HG03095 (cell line): ENCODE measurements at regions not wholly inside any gene's neighbourhood (a gene's known extent, or its start where the extent isn't known, plus 50 kb on each side); places are given as distances from the start of the nearest gene placed in this dataset.
A peak's percentile ranks its signal among the peaks of the same experiment; 100 is the strongest.

Experiments
- ATAC-seq: cut with Tn5 transposase; IDR thresholded peaks from one replicate; pipeline ENCODE4 v1.9.1; 2021; ENCODE audit warnings: moderate library complexity; ENCODE audit not compliant: unreplicated experiment

GRCh38 chr4:33160126-33160525, 2440.0 kb downstream of the PCDH7 start:
- ATAC-seq, result no peak

GRCh38 chr4:33161202-33161601, 2441.0 kb downstream of the PCDH7 start:
- ATAC-seq, result no peak

DNA sequence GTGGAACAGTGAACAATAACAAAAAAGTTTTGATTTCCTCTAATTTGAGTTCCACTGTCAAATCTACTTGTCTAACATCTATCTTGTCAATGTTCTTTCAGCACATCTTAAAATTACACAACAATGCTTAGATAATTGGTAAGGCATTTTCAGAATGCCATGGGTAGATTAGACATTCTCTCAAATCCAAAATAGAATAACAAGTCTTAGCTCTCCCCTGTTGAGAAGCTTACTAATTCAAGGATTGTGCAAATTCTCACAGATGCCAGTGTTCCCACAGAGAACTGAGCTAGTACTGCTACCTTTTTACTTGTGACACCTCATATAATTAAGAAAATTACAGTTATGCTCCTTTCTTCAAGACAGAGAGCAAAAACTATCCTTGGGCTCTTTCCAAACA, 2442.0 kb downstream of the PCDH7 start:
- ATAC-seq, result no peak

DNA sequence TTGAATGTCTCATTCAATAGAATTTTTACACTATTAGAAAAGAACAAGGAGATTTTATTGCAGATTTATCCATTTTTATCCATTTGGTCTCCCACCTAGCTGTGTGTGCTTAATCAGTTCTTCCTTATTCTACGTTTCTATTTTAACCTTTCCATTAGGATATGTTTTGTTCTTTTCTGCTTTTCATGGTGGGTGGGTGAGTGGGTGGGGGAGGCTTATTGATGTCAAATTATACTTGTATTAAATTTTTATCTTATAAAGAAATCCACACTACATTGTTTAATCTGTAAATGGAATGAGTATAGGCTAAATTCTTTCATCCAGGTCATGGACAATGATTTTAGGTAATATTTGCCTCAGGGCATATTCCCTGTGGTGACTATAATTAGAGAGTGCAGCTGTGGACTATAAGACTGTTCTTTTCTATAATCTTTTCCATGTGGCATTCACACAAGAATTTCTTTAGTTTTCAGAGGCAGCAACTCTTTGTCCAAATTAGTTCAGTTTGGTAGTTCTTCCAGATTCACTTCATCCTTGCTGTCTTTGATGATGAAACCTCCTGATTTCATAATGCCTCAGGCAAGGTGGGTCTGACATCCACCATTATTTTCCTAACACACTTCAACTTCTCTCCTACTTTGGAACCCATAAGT, 2451.8 kb downstream of the PCDH7 start:
- no peak for ATAC-seq

DNA sequence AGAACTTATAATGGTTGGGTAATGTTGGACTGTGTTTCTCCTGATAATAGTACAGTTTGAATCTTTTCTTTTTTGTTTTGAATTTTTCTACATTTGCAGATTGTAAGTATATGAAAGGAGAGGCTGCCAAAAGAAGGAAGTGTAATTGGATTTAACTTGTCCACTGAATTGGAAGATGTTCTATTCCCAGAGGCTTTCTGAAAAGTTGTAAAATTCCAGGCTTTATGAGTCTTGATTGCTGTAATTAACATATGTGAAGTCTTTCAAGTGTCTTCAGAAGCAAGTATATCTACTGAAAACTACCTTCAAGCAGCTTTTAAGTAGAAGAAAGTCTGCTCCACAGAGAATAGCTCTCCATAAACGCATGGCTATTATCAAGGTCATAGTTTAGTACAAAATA, 2456.4 kb downstream of the PCDH7 start:
- no peak for ATAC-seq

DNA sequence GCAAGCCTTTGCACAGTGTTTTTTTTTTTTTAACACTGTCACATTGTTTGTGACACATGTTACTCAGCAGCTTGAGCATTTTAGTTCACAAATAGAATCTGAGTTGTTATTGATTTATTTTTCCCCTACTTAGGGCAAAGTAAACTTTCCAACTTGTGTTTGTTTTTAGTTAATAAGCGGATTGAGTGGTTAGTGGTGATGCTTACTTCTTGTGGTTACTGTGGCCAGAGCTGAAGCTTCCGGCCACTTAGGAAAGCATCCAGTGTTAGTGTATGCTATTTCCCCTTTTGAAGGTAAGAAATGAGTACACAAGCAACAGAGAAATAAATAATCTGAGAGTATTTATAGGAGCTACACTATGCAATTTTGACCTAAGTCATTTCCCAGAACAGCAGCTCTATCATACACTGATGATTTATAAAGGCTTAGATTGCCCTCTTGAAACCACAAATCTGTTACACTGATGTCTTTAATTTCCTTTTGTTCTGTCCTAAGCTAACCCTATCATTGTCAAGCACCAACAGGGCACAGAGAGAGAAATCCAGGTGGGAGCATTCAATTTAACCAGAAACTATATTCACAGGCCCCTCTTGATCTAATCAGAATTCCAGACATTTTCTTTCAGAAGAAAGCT, 2464.6 kb downstream of the PCDH7 start:
- peak; percentile 71 for ATAC-seq

DNA sequence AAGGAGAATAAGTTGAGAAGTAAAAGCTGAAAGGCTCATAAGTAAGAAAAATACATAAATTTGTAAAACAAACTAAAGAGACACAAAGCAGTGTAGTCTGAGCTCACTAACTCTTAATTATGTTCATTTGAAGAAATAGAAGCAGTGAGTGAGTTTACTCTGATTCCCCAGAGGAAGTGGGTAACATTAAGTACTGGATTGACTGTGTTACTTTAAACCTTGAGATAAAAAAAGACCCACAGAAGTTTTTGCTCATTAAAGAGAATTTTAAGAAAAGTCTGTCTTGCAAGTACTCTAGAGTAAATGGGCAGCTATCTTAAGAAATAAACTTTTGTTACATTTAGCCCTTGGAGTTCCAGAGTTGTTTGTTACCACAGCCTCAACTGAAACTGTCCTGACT, 2466.9 kb downstream of the PCDH7 start:
- no peak for ATAC-seq

- no peak for ATAC-seq
Observed at GRCh38 chr4:33188733-33189132, 2468.6 kb downstream of the PCDH7 start.

DNA sequence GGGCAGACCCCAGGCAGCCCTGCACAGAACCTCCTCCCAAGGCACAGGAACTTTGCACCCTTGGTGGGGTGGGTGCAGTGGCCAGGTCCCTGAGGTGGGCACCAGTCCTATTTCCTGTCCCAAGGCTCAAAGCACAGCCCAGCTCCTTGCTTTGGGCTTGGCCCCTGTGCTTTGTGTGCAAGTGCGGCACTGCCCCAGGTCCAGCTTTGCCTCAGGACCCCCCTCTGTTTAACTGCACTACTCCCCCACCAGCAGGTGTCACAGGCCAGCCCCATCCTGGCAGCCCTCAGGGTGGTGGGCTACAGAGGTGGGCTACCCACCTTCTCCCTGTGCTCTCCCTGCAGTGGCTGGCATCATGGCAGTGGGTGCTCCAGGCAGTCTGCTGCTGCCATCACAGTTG, 2469.0 kb downstream of the PCDH7 start:
- no peak for ATAC-seq

DNA sequence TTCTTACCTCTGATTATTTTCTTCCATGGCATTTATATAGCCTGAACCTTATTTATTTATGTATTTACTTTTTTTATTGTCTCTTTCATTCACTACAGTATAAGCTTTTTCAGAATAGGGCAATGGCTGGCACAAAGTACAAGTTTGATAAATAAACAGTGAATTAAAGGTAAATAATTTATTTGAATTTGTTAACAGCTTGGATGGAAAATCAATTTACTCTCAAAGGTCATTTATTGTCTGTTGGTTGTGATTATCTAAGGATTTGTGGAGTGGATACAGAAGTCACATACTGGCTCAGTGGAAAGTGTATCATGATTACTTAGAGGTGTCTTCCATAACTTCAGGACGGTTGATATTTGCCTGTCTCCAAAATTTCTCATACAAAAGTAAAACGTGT, 2472.9 kb downstream of the PCDH7 start:
- ATAC-seq, result no peak

DNA sequence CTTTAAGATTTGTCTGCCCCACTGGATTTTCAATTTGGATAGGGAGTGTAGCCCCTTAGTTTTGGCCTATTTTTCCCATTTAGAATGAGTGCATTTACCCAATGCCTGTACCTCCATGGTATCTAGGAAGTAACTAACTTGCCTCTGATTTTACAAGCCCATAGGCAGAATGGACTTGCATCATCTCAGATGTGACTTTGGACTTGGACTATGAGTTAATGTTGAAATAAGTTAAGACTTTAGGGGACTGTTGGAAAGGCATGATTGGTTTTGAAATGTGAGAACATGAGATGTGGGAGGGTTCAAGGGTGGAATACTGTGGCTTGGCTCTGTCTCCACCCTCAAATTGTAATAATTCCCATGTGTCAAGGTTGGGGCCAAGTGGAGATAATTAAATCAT, 2480.2 kb downstream of the PCDH7 start:
- ATAC-seq, result no peak

DNA sequence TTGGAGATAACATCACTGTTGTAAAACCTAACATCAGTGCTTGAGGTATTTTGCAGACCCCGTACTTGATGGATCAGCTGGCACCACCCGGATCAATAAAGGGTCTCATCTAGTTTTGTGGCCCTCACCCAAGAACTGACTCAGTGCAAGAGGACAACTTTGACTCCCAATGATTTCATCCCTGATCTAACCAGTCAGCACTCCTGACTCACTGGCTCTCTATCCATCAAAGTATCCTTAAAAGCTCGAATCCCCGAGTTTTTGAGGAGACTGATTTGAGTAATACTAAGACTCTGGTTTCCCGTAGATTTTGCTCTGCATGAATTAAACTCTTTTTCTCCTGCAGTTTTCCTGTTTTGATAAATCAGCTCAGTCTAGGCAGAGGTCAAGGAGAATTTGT, 2498.1 kb downstream of the PCDH7 start:
- ATAC-seq, result no peak

GRCh38 chr4:33226133-33226532, 2506.0 kb downstream of the PCDH7 start:
- ATAC-seq, result no peak

- no peak for ATAC-seq
Observed at GRCh38 chr4:33226783-33227182, 2506.6 kb downstream of the PCDH7 start.

DNA sequence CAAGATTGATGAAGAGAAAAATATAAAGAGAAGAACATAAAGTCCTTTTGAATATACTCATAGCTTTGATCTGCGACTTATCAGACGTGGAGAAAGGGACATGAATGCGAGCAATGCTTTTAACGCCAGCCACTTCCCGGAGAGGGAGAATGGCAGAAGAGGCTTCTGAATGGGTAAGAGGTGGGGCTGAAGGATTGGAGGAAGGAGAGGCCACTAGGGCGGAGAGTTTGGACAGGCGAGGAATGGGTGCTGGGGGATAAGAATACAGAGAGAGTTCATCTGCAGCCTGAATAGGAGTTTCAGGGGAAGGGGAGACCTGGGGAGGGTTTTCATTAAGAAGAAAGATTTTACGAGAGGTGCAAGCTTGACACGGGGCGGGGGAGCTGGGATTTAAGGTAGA, 2534.9 kb downstream of the PCDH7 start:
- no peak for ATAC-seq

- ATAC-seq, result no peak
Observed at GRCh38 chr4:33255507-33255906, 2535.3 kb downstream of the PCDH7 start.

DNA sequence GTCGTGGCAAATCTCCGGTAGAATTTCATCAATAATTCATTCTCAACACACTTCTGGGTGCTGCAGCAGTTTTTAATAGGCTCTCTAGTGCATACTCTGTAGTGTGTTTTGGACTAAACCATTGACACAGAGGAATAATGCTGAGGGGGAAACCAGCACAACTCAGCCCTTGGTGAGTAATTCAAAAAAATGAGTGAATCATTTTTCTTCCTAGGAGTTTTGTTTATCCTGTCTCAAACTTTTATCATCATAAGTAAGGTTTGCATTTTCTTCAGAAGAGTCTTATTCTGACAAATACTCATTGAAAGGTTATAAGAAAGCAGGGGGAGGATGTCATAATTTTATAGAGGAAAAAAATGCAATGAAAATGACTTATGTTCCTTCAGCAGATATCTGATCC, 2542.7 kb downstream of the PCDH7 start:
- no peak for ATAC-seq

- ATAC-seq, result no peak
Observed at GRCh38 chr4:33268776-33269175, 2548.6 kb downstream of the PCDH7 start.

- ATAC-seq, result no peak
Observed at GRCh38 chr4:33270403-33270802, 2550.2 kb downstream of the PCDH7 start.

GRCh38 chr4:33272722-33273121, 2552.6 kb downstream of the PCDH7 start:
- ATAC-seq, result no peak

- no peak for ATAC-seq
Observed at GRCh38 chr4:33283818-33284217, 2563.6 kb downstream of the PCDH7 start.

- ATAC-seq, result no peak
Observed at GRCh38 chr4:33296876-33297455, 2576.8 kb downstream of the PCDH7 start.

DNA sequence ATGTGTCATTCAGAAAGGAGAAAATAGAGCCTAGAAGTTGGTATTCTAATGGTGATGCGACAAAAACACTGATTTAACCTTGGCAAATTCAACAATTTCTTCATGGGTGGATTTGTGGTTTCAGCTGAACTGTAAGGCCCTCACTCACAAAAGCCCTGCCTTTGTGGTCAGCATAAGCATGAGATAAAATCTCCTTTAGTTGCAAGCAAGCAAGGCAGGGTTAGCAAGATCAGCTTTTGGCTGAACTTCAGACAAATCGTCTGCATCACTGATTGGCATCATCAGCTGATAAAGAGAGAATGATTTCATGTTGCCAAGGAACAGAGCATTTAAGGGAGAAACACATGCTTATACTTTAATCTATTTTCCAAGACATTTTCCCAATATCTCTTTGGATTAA, 2582.2 kb downstream of the PCDH7 start:
- ATAC-seq, result no peak
